NCI-H2081 (cell line): ENCODE measurements at regions not wholly inside any gene's neighbourhood (a gene's known extent, or its start where the extent isn't known, plus 50 kb on each side); places are given as distances from the start of the nearest gene placed in this dataset.
"Not testable (repeated sequence)": the region's sequence is repeated elsewhere in the genome, so short reads cannot be mapped to it uniquely, and the experiment has no call there.

ENCODE experiments used
- DNase-seq, 2 experiments: peaks; one replicate each; lab custom pipeline; 2025; lab: John Stamatoyannopoulos, UW

- DNase-seq, result no peak
Observed at GRCh38 chr6:169406804-169407203, 153.2 kb upstream of the THBS2 start.

- no peak for DNase-seq
Observed at GRCh38 chr6:169406034-169406433, 152.4 kb upstream of the THBS2 start.

GRCh38 chr6:169404828-169405227, 151.2 kb upstream of the THBS2 start:
- DNase-seq, result no peak

DNA sequence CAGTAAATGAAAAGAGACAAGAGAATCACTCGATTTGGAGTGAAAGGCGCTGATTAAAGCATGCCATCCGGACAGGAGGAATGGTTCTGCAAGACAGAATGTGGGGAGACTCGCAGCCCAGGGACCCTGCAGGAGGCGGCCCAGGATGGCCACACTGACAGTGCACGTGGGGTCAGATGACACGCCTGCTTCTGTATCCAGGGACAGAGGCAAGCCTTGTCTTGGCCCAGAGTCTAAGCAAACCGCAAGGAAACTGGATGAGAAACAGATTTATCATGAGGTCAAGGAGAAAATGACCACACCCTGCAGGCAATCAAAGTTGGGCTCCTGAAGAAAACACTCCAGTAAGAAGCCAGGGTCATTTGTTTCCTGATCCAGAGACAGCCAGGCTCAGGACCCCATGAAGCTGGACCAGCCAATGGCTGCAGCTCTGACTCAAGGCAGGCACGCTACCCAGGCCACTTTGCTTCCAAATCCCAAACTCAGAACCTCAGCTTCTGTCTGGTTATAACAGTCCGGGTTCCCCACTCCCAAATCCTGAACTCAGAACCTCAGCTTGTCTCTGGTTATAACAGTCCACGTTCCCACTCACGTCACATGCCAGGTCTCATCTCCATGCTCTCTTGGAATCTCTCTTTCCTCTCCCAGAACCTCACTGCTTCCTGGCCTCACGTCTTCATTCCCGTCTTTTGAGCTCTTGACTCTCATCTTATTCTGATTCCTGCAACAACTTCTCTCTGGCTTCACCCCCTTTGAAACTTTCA, 144.9 kb upstream of the THBS2 start:
- DNase-seq, result no peak

- no peak for DNase-seq
Observed at GRCh38 chr6:169397684-169398083, 144.0 kb upstream of the THBS2 start.

DNA sequence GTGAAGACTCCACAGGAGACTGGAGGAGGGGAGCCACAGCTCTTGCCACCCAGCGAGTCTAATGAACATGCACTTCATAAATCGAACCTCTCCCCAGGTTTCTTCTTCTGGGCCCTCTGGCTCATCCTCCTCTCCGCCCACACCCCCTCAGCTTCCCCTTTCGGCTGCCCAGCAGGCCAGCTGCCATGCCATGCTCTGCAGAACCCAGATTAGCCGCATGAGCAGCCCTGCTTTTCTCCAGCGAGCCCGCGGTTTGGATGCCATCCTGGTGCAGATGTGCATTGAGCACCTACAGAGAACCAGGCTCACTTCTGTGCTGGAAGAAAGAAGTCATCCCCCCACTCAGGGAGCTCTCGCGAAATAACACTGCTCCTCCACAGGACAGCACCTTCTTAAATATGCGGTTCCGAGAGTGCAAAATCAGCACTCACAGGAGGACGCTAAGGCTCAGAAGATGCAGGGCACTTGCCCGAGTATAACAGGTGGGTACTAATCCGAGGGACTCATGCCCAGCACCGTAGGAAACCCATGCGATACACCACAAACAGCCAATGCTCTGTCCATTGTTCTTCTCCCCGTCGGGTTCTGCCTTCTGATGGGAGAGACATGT, 143.0 kb upstream of the THBS2 start:
- DNase-seq, result no peak

DNA sequence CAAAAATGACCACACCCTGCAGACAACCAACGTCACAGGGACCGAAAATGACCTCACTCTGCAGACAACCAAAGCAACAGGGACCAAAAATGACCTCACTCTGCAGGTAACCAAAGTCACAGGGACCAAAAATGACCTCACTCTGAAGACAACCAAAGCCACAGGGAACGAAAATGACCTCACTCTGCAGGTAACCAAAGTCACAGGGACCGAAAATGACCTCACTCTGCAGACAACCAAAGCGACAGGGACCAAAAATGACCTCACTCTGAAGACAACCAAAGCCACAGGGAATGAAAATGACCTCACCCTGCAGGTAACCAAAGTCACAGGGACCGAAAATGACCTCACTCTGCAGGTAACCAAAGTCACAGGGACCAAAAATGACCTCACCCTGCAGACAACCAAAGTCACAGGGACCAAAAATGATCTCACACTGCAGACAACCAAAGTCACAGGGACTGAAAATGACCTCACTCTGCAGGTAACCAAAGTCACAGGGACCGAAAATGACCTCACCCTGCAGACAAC, 142.4 kb upstream of the THBS2 start:
- not testable (repeated sequence) for DNase-seq

- no peak for DNase-seq
Observed at GRCh38 chr6:169395080-169395805, 141.6 kb upstream of the THBS2 start.

DNA sequence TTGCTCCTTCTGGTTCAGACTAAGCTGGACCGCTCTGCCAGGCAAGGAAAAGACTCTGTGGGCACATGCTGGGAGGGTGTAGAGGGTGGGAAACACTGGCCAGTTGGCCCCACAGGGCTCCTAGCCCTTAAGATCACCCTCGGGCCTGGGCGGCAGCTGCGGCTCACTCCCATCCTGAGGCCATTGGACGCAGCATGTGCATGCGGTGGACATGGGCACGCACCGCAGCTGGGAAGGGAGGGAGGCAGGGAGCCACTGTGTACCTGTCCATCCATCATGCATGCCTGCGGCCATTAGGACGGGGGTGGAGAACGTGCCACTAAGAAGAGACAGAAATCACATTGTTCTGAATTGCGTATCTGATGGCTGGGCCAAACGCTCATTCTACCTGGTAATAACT, 140.1 kb upstream of the THBS2 start:
- no peak for DNase-seq

DNA sequence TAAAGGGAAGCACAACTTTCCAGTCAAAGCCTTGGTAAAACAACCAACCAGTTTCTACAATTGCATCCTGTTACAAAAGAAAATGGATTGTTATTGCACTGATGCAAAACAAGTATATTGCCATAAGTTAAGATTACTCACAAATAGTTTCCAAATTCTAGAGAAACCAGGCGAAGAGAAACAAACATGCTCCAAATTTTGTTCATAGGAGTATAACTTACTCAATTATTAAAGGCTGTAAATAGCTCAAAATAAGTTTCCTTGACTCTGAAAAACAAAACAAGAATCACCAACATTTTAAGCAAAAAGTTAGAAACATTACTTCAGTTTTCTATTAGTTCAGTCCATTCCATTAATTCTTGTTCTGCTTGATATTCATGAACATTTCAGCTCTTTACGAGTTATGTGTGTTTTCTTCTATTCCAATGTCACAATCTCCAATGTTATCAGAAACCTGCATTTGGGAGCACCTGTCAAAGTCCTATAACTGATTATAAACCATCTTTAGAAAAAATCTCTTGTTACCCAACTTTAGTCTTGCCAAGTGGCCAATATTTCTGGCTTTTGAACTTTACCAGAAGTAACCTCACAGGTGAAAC, 137.9 kb upstream of the THBS2 start:
- DNase-seq, result no peak

DNA sequence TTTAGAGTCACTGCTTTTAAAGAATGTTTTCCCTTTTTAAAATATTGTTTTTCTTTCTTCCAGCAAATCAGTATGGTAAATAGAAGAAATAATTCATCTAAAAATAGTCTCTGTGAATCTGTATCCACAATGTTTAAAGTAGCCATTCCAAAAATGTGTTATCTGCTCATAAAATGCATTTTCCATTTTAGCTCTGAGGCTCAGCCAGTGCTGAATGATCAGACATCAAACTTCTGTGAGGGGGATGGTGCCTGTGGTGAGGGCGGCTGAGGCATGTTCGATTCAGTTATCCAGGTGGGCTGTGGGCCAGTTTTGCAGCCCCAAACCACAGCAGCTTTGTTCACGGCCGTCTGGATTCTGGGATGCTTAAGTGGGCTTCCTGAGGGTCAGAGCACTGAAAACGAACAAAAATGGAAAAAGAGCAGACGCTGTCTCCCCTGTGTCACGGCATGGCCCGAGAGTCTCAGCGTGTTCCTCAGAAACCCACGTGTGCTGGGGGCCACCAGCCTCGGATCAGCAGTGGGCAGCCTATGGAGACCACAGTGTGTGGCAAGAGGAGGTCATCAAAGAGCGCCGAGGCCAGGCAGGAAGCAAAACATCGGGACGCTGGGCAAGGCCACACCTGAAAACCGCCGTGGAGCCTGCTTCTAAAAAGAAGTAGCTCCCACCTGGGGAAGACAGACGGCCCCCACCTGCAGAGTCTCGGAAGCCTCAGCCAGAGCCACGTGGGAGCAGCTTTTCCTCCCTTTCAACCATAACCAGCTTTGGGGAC, 134.9 kb upstream of the THBS2 start:
- DNase-seq, result no peak

DNA sequence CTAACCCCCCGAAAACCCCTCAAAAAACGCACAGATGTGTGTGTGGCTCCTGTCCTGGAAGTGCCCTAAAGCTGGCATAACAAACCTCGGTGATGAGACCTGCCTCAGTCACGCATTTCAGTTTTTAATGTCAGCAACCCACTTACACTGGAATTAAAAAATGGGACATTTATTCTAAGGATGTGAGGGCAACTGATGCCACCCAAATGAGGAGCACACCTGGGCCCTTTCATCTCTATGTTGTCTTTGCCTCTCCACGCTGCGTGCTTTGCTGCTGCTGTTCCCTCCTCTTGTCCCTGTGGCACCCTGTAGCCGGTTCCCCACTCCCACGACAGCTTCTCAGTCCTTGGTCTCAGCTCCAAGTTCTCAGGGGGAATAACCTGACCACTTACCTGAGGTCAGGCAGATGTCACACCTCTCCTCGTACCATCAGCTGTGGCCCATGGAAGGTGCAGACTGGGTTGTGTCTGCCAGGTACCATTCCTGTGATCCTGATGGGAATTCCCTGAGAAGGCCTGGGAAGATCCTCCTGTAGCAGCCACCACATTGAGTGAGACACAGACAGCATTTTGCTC, 134.2 kb upstream of the THBS2 start:
- DNase-seq, result no peak

DNA sequence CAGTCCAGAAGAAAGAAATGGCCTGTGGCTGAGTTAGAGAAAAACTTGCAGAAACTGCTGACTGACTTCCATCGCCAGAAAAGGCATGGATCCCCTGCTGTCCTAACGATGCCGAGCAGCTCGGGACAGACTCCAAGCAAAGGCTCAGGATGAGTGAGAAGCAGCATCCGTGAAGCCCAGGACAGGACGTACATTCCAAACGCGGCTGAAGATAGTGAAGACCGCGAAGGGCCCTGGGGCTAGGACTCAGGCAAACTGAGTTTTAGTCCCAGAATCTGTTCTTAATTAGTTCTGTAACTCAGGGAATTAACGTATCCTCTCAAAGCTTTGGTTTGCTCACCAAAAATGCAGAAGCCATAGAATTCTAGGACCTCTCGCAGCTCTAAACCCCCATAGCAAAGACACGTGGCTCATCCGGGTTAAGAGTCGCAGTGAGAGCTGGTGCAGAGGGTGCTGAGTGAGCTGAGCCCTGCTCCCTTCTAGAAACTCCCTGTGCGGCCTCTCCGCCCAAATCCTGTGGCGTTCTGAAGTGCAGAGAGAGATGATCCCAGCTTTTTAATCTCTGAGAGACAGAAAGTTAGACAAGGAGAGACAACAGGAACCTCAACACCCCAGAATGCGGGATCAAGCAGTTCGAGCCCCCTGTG, 132.9 kb upstream of the THBS2 start:
- DNase-seq, result no peak

- DNase-seq, result no peak
Observed at GRCh38 chr6:169385237-169385880, 131.7 kb upstream of the THBS2 start.

DNA sequence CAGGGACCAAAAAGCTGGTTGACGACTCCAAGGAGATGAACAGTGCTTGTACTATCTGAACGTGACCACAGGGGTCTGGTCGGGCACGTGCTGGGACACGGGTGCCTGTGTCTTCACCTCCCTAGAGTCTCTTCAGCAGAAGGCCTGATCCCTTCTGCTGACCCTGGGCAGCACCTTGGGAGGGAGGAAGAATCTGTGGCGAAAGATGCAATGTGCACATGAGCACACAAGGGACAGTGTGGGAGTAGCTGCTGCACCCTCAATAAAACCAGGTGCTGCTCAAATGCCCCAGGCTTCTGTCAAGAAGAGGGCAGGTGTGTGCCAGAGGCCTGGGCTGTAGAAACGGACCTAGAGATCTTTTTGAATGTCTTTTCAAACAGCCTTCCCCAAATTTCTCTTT, 130.6 kb upstream of the THBS2 start:
- no peak for DNase-seq

DNA sequence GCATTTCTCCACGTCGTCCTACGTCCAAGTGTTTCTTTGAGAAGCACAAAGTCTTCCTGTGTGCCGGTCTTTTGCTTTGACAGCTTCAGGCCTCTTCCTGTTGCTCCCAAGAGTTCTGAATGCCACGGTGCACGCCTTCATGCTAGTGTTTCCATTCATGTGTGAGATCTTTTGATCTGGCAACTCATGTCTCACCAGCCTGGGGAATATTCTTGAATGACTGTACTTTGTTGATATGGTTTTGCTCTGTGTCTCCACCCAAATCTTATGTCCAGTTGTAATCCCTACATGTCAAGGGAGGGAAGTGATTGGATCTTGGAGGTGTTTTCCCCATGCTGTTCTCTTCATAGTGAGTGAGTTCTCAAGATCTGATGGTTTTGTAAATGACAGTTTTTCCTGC, 129.6 kb upstream of the THBS2 start:
- no peak for DNase-seq

GRCh38 chr6:169382735-169383134, 129.1 kb upstream of the THBS2 start:
- DNase-seq, result no peak

- no peak for DNase-seq
Observed at GRCh38 chr6:169381988-169382387, 128.3 kb upstream of the THBS2 start.

GRCh38 chr6:169380493-169380892, 126.8 kb upstream of the THBS2 start:
- no peak for DNase-seq

- no peak for DNase-seq
Observed at GRCh38 chr6:169379495-169380070, 125.9 kb upstream of the THBS2 start.
